ENCODE measurements at regions not wholly inside any gene's neighbourhood (a gene's known extent, or its start where the extent isn't known, plus 50 kb on each side); places are given as distances from the start of the nearest gene placed in this dataset.

DNA sequence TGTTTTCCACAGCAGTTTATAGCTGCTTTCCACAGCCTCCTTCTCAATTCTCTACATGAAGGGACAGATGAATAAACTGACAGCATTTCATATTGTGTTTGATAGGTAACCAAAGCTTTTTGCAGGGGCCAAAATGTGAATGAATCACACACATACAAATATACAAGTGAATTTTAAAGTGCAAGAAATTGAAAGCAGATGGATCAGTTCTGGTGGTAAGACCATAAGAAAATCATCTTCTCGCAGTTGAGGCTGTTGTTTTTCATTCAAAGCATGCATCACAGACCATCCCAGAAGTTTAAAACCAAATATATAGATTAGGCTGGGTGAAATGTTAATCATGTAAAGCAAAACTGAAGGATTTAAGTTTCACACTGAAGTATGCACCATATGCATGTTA lies 1569.4 kb downstream of the PCDH9 start:
- WGBS, 3 donors = 78 to 84% (median 80%) methylated on average over 1 of the region's 1 CpG
- DNase-seq = no peak
- Histone ChIP-seq H3K27me3 (no peaks in the 10 kb centered on the region), H3K27ac (no peak overlapping the region), H3K4me1 (ENCODE audit: insufficient read depth) (no peaks in the 10 kb centered on the region), H3K36me3 (no peaks in the 10 kb centered on the region), H3K9me3 (no peaks in the 10 kb centered on the region), H3K4me3 (no peak overlapping the region)
- intact Hi-C loops (cut with DNase I) = no loop called here
- TF ChIP-seq, protein P1, sequence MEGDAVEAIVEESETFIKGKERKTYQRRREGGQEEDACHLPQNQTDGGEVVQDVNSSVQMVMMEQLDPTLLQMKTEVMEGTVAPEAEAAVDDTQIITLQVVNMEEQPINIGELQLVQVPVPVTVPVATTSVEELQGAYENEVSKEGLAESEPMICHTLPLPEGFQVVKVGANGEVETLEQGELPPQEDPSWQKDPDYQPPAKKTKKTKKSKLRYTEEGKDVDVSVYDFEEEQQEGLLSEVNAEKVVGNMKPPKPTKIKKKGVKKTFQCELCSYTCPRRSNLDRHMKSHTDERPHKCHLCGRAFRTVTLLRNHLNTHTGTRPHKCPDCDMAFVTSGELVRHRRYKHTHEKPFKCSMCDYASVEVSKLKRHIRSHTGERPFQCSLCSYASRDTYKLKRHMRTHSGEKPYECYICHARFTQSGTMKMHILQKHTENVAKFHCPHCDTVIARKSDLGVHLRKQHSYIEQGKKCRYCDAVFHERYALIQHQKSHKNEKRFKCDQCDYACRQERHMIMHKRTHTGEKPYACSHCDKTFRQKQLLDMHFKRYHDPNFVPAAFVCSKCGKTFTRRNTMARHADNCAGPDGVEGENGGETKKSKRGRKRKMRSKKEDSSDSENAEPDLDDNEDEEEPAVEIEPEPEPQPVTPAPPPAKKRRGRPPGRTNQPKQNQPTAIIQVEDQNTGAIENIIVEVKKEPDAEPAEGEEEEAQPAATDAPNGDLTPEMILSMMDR (IDR thresholded peaks at IDR 0.05) = no peak
- TF ChIP-seq POLR2A (IDR thresholded peaks at IDR 0.05) (no peak), EP300 (IDR thresholded peaks at IDR 0.05) (no peak)

DNA sequence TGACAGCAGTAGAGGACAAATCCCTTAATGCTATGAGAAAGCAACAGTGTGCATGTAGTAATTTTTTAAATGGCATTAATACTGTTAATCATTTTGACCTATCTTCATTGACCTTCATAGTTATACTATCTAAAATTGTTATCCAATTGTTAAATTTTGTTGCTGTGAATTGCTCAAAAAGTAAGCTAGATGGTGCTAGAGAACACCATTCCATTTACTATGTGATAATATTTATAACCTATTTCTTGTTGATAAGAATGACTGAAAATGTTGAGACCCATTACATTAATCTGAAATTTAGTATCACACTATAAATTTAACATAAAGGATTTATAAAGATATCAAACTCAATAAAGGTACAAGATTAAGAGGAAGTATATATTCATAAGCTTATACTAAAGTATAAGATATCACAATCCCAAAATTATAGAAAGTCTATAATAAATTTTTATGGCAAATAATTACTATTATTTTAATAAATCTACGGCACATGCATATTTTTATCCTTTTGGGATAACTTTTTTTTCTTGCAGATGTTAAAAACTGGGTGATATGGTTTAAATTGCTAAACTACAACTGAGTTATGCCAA lies 1573.3 kb downstream of the PCDH9 start:
- 60 to 62% (median 60%) methylated on average over 1 of the region's 1 CpG for WGBS, 3 donors
- no peak for DNase-seq

DNA sequence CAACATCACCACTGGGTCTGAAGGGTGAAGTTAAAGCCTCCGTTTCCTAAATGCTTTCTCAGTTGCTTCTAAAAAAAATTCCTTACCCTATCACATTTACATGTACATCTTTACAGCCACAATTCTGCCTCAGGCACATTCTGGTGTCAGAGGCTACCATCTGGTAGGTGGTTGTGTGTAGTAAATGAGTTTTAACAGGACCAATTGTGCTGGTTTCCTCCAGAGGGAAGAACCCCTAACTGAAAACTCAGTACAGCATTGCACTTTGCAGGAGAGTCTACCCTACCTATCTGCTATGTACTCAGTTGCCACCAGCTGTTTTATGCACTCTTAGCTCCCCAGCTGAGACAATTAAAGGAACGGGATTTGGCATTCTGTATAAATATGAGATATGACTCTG lies 1576.5 kb downstream of the PCDH9 start:
- 28 to 37% (median 32%) methylated on average over 2 of the region's 2 CpGs for WGBS, 3 donors
- intact Hi-C loops (cut with DNase I) = no loop called here
- TF ChIP-seq EP300 (IDR thresholded peaks at IDR 0.05) (no peak), POLR2A (IDR thresholded peaks at IDR 0.05) (no peak)
- TF ChIP-seq, protein P1 (IDR thresholded peaks at IDR 0.05) = no peak

More for the DNA sequence above, 1573.3 kb downstream of the PCDH9 start:
- intact Hi-C loops (cut with DNase I) = no loop called here
- TF ChIP-seq EP300 (IDR thresholded peaks at IDR 0.05) (no peak), POLR2A (IDR thresholded peaks at IDR 0.05) (no peak)
- TF ChIP-seq, protein P1 (IDR thresholded peaks at IDR 0.05) = no peak
- H3K36me3 ChIP-seq = no peaks in the 10 kb centered on the region
- H3K9me3 ChIP-seq = no peaks in the 10 kb centered on the region
- no peaks in the 10 kb centered on the region for H3K4me1 ChIP-seq (ENCODE audit: insufficient read depth)
- H3K27ac ChIP-seq = no peak overlapping the region
- H3K4me3 ChIP-seq = no peak overlapping the region
- no peaks in the 10 kb centered on the region for H3K27me3 ChIP-seq

DNA sequence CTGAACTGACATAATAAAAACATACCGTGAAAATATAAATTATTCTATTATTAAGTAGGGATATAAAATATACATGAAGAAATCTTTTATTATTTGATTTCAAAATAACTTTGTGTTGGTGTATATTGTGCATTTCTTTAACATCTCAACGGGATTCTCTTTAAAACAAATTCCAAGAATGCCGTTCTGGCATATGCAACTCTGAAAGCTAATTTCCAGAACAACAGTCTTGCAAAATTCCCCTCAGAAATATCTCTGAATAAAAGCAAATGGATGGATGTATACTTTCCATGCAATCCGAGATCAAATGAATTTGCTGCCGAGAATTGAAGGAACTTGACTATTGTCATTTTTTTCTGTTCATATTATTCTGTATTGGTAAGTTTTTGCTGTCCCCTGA lies 1579.8 kb downstream of the PCDH9 start:
- WGBS, 3 donors = 59 to 82% (median 70%) methylated on average over 5 of the region's 5 CpGs
- no peak for TF ChIP-seq POLR2A (IDR thresholded peaks at IDR 0.05)
- no peak for TF ChIP-seq EP300 (IDR thresholded peaks at IDR 0.05)
- TF ChIP-seq, protein P1 (IDR thresholded peaks at IDR 0.05) = no peak

More for the DNA sequence above, 1576.5 kb downstream of the PCDH9 start:
- H3K9me3 ChIP-seq = no peaks in the 10 kb centered on the region
- DNase-seq = no peak
- H3K4me3 ChIP-seq = no peak overlapping the region
- no peaks in the 10 kb centered on the region for H3K27me3 ChIP-seq
- no peaks in the 10 kb centered on the region for H3K36me3 ChIP-seq
- no peaks in the 10 kb centered on the region for H3K4me1 ChIP-seq (ENCODE audit: insufficient read depth)
- no peak overlapping the region for H3K27ac ChIP-seq

More for the DNA sequence above, 1579.8 kb downstream of the PCDH9 start:
- intact Hi-C loops (cut with DNase I) = no loop called here
- no peak for DNase-seq
- H3K27me3 ChIP-seq = no peaks in the 10 kb centered on the region
- H3K27ac ChIP-seq = no peak overlapping the region
- H3K4me3 ChIP-seq = no peak overlapping the region
- no peaks in the 10 kb centered on the region for H3K9me3 ChIP-seq
- no peaks in the 10 kb centered on the region for H3K4me1 ChIP-seq (ENCODE audit: insufficient read depth)
- H3K36me3 ChIP-seq = no peaks in the 10 kb centered on the region

Data from ovary (tissue), 7 donors.